SH-SY5Y (cell line): ENCODE measurements at regions not wholly inside any gene's neighbourhood (a gene's known extent, or its start where the extent isn't known, plus 50 kb on each side); places are given as distances from the start of the nearest gene placed in this dataset.

Experiments
- GATA2 ChIP-seq: IDR thresholded peaks from 2 replicates; pipeline ENCODE4 v1.6.1; 2011; ENCODE audit warnings: mild to moderate bottlenecking, low read depth, low read length
- GATA3 ChIP-seq: IDR thresholded peaks from 2 replicates; pipeline ENCODE4 v1.6.1; 2011; ENCODE audit warnings: low read depth, mild to moderate bottlenecking, low read length, moderate library complexity

- TF ChIP-seq GATA2 (no peak), GATA3 (no peak)
These were observed 572.4 kb upstream of the MGMT start for GRCh38 chr10:128894641-128895040.
